ENCODE measurements at regions not wholly inside any gene's neighbourhood (a gene's known extent, or its start where the extent isn't known, plus 50 kb on each side); places are given as distances from the start of the nearest gene placed in this dataset.

DNA sequence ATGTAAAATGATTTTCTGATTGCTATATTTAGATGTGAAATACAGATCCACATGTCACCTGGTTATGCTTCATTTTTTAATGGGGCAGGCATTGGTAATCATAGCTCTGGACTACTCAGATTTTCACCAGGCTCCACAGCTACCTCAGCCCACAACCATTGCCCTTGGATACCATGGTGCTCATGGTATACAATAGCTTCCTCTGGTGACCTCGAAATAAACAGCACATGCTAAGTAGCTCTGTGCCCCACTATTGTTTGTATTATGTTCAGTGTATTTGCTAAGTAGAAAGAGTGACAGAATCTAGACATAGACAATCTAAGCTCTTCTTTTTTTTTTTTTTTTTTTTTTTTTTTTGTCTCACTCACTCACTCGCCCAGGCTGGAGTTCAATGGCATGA is 274.4 kb upstream of the USP15 start:
- intact Hi-C loops (cut with micrococcal nuclease): no loop called here
- Histone ChIP-seq H3K9me3 (replicated peaks in 1 of 2; ENCODE audit: control insufficient read depth in 1 of 2, insufficient read depth in 1 of 2, low read length in 2 of 2) (no peaks in the 10 kb centered on the region), H3K9ac (ENCODE audit: insufficient read depth, low read length, poor library complexity, severe bottlenecking) (no peak overlapping the region), H3K4me2 (replicated peaks; ENCODE audit: extremely low read depth, low read length, poor library complexity, severe bottlenecking) (no peak overlapping the region), H3K36me3 (replicated peaks in 1 of 2; ENCODE audit: control insufficient read depth in 1 of 2, insufficient read depth in 2 of 2, low read length in 2 of 2) (no peaks in the 10 kb centered on the region), H3K4me1 (ENCODE audit: control insufficient read depth in 1 of 2, insufficient read depth in 2 of 2, low read length in 2 of 2) (peaks cover 0 to 5% of the 10 kb centered on the region in 2 donors), H4K20me1 (ENCODE audit: insufficient read depth, low read length) (no peaks in the 10 kb centered on the region), H3K4me3 (replicated peaks in 1 of 3; ENCODE audit: low read depth in 2 of 3, low read length in 3 of 3) (no peak overlapping the region), H3K79me2 (ENCODE audit: insufficient read depth, low read length) (no peaks in the 10 kb centered on the region), H3K27me3 (ENCODE audit: control insufficient read depth in 2 of 2, insufficient read depth in 2 of 2, low read length in 2 of 2) (no peaks in the 10 kb centered on the region), H3K27ac (ENCODE audit: low read depth in 1 of 2, low read length in 2 of 2) (no peak overlapping the region), H2AFZ (ENCODE audit: insufficient read depth, low read depth, low read length, poor library complexity, severe bottlenecking) (no peak overlapping the region)
- no peak for DNase-seq
- H3K9me3 Mint-ChIP-seq: peaks cover 0 to 4% (median 2%) of the 10 kb centered on the region in 7 donors
- peaks cover 8% of the 10 kb centered on the region for H3K4me1 Mint-ChIP-seq
- no peaks in the 10 kb centered on the region for H3K36me3 Mint-ChIP-seq
- TF ChIP-seq, protein P1, sequence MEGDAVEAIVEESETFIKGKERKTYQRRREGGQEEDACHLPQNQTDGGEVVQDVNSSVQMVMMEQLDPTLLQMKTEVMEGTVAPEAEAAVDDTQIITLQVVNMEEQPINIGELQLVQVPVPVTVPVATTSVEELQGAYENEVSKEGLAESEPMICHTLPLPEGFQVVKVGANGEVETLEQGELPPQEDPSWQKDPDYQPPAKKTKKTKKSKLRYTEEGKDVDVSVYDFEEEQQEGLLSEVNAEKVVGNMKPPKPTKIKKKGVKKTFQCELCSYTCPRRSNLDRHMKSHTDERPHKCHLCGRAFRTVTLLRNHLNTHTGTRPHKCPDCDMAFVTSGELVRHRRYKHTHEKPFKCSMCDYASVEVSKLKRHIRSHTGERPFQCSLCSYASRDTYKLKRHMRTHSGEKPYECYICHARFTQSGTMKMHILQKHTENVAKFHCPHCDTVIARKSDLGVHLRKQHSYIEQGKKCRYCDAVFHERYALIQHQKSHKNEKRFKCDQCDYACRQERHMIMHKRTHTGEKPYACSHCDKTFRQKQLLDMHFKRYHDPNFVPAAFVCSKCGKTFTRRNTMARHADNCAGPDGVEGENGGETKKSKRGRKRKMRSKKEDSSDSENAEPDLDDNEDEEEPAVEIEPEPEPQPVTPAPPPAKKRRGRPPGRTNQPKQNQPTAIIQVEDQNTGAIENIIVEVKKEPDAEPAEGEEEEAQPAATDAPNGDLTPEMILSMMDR (IDR thresholded peaks at IDR 0.05): no peak
- WGBS (ENCODE audit: insufficient coverage): no CpG with 5 or more reads among the region's 2 CpGs
- no peak overlapping the region for H3K4me3 Mint-ChIP-seq
- H3K27me3 Mint-ChIP-seq (ENCODE audit: low read depth in 3 of 3): peaks cover 0 to 3% (median 0%) of the 10 kb centered on the region in 3 donors
- no peak overlapping the region for H3K27ac Mint-ChIP-seq

DNA sequence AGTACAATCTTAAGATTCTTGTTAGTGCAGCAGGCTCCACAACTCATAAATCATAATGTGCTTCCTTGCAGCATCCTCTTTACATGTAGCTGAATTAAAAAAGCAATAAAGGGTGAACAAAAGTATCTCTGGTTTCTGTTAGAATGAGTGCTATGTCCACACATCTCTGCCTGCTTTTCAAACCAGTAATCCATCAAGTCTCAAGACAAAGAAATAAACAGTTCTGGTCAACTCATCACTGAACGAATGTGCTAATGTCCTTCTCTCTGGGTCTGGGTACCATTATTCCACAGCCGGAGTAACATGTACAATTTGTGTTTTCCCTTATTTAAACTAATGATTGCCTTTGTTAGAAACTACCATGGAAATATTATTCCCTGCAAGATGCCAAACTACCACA is 273.0 kb upstream of the USP15 start:
- H3K27ac ChIP-seq (ENCODE audit: low read depth in 1 of 2, low read length in 2 of 2): no peak overlapping the region
- no peak overlapping the region for H3K27ac Mint-ChIP-seq

More for the DNA sequence above, 273.0 kb upstream of the USP15 start:
- H3K79me2 ChIP-seq (ENCODE audit: insufficient read depth, low read length): no peaks in the 10 kb centered on the region
- no peaks in the 10 kb centered on the region for H4K20me1 ChIP-seq (ENCODE audit: insufficient read depth, low read length)
- no peak overlapping the region for H3K4me3 ChIP-seq (replicated peaks in 1 of 3; ENCODE audit: low read depth in 2 of 3, low read length in 3 of 3)
- peaks cover 7 to 18% of the 10 kb centered on the region in 2 donors for H3K4me1 ChIP-seq (ENCODE audit: control insufficient read depth in 1 of 2, insufficient read depth in 2 of 2, low read length in 2 of 2)
- DNase-seq: no peak
- no peaks in the 10 kb centered on the region for H3K9me3 ChIP-seq (replicated peaks in 1 of 2; ENCODE audit: control insufficient read depth in 1 of 2, insufficient read depth in 1 of 2, low read length in 2 of 2)
- H3K9ac ChIP-seq (ENCODE audit: insufficient read depth, low read length, poor library complexity, severe bottlenecking): no peak overlapping the region
- H3K9me3 Mint-ChIP-seq: peaks cover 0 to 4% (median 0%) of the 10 kb centered on the region in 7 donors
- H3K4me2 ChIP-seq (replicated peaks; ENCODE audit: extremely low read depth, low read length, poor library complexity, severe bottlenecking): no peak overlapping the region
- H3K4me3 Mint-ChIP-seq: no peak overlapping the region
- 80% methylated on average over 1 of the region's 2 CpGs for WGBS (ENCODE audit: insufficient coverage)
- intact Hi-C loops (cut with micrococcal nuclease): no loop called here
- TF ChIP-seq, protein P1 (IDR thresholded peaks at IDR 0.05): no peak
- H2AFZ ChIP-seq (ENCODE audit: insufficient read depth, low read depth, low read length, poor library complexity, severe bottlenecking): no peak overlapping the region
- H3K27me3 Mint-ChIP-seq (ENCODE audit: low read depth in 3 of 3): peaks cover 0 to 3% (median 0%) of the 10 kb centered on the region in 3 donors
- H3K4me1 Mint-ChIP-seq: peaks cover 9% of the 10 kb centered on the region
- H3K36me3 ChIP-seq (replicated peaks in 1 of 2; ENCODE audit: control insufficient read depth in 1 of 2, insufficient read depth in 2 of 2, low read length in 2 of 2): no peaks in the 10 kb centered on the region
- H3K27me3 ChIP-seq (ENCODE audit: control insufficient read depth in 2 of 2, insufficient read depth in 2 of 2, low read length in 2 of 2): no peaks in the 10 kb centered on the region
- H3K36me3 Mint-ChIP-seq: no peaks in the 10 kb centered on the region

Data from CD14-positive monocyte (primary cell).